ENCODE measurements at regions not wholly inside any gene's neighbourhood (a gene's known extent, or its start where the extent isn't known, plus 50 kb on each side); places are given as distances from the start of the nearest gene placed in this dataset.

DNA sequence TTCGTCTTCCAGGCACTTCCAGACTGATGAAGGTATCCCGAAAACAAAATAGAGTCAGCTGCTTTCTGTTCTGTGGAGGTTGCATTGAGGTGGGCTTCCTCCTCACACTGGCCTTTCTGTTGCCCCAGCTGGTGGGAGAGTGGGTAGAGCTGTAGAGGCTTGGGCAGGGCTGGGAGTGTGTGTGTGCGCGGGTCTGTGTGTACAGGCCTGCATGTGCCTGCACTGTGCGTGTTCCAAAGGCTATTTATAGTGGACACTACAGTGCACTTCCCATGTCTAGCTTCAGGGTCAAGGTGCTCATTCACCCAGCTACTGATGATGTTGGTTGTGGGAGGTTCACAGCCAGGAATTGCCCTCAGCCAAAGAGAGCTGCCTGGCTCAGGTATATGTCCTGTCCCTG, 260.1 kb upstream of the HABP2 start:
- TF ChIP-seq, protein P1, sequence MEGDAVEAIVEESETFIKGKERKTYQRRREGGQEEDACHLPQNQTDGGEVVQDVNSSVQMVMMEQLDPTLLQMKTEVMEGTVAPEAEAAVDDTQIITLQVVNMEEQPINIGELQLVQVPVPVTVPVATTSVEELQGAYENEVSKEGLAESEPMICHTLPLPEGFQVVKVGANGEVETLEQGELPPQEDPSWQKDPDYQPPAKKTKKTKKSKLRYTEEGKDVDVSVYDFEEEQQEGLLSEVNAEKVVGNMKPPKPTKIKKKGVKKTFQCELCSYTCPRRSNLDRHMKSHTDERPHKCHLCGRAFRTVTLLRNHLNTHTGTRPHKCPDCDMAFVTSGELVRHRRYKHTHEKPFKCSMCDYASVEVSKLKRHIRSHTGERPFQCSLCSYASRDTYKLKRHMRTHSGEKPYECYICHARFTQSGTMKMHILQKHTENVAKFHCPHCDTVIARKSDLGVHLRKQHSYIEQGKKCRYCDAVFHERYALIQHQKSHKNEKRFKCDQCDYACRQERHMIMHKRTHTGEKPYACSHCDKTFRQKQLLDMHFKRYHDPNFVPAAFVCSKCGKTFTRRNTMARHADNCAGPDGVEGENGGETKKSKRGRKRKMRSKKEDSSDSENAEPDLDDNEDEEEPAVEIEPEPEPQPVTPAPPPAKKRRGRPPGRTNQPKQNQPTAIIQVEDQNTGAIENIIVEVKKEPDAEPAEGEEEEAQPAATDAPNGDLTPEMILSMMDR (IDR thresholded peaks at IDR 0.05; ENCODE audit: low read depth, low read length, missing control alignments): no peak

DNA sequence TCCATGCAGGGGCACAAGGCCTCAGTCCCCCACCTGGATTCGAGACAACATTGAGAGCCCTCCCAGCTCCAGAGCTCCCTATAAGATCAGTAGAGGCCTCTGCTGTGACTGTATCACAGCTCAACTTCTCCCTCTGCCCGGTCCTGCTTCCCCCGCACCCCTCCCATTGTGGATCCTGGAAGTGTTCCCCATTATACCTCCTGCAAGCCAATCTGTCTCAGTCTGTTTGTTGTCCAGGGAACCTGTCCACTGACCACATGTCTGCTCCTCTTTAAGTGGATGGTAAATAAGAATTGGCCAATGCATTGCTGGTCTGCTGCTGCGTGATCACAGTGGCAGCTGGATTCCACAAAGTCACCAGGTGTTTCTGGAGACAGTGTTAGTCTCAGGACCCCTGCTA, 259.7 kb upstream of the HABP2 start:
- no peak for DNase-seq (ENCODE audit: low read depth)
- TF ChIP-seq, protein P1 (IDR thresholded peaks at IDR 0.05; ENCODE audit: low read depth, low read length, missing control alignments): no peak
- no peak overlapping the region for H3K4me3 ChIP-seq (ENCODE audit: low read depth, low read length)
- in situ Hi-C loops (cut with HindIII; ENCODE audit: low sequenced_read_pairs): no loop called here

More for the DNA sequence above, 260.1 kb upstream of the HABP2 start:
- in situ Hi-C loops (cut with HindIII; ENCODE audit: low sequenced_read_pairs): no loop called here
- DNase-seq (ENCODE audit: low read depth): no peak
- no peak overlapping the region for H3K4me3 ChIP-seq (ENCODE audit: low read depth, low read length)

DNA sequence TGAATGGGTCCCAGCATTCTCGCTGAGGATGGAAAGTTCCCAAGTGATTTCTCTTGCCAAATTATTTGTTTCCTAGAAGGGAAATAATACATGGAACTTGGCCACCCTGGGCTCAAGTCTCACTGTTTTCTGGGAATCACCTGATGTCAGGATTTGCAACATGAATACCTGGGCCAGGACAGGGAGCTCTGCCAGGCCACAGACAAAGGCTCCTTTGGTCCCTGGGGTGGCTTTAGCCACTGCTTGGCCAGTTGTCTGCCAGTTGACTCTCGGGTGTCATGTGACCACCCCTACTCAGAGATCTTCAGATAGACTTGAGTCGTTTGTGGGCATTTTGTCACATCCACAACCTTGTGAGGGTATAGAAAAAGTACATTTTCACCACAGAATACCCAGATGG, 258.0 kb upstream of the HABP2 start:
- TF ChIP-seq, protein P1 (IDR thresholded peaks at IDR 0.05; ENCODE audit: low read depth, low read length, missing control alignments): no peak
- DNase-seq (ENCODE audit: low read depth): no peak
- in situ Hi-C loops (cut with HindIII; ENCODE audit: low sequenced_read_pairs): no loop called here
- no peak overlapping the region for H3K4me3 ChIP-seq (ENCODE audit: low read depth, low read length)

DNA sequence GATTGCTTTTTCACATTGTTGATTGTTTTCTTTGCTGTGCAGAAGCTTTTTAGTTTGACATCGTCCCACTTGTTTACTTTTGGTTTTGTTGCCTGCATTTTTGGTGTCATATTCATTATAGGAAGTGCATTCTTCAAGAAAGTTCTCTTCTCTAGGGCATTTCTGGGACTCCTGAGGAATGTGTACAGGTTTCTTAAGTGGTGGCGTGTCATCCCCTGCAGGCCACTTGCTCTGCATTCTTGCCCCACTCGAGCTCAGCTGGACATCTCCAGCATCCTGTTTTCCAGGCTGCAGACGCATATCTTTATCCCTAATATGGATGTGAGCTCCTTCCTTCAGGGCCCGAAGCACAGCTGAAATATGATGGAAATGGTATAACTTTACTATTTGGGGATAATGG, 255.6 kb upstream of the HABP2 start:
- TF ChIP-seq, protein P1 (IDR thresholded peaks at IDR 0.05; ENCODE audit: low read depth, low read length, missing control alignments): peak; percentile 16
- no peak overlapping the region for H3K4me3 ChIP-seq (ENCODE audit: low read depth, low read length)
- no peak for DNase-seq (ENCODE audit: low read depth)
- in situ Hi-C loops (cut with HindIII; ENCODE audit: low sequenced_read_pairs): no loop called here

DNA sequence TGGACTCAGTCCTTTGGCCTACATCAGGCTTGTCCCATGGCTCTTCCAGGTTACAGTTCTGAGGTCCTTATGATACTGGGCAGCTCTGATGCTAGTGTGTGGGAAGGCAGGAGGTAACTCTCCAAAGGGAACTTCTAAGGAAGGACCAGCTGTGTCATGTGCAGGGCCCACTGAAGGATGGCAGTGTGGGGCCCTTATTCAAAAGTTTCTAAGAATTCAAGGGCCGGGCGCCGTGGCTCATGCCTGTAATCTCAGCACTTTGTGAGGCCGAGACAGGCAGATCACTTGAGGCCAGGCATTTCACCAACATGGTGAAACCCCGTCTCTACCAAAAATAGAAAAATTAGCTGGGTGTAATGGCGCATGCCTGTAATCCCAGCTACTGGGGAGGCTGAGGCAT, 254.2 kb upstream of the HABP2 start:
- H3K4me3 ChIP-seq (ENCODE audit: low read depth, low read length): no peak overlapping the region
- in situ Hi-C loops (cut with HindIII; ENCODE audit: low sequenced_read_pairs): no loop called here
- DNase-seq (ENCODE audit: low read depth): no peak
- TF ChIP-seq, protein P1 (IDR thresholded peaks at IDR 0.05; ENCODE audit: low read depth, low read length, missing control alignments): no peak

DNA sequence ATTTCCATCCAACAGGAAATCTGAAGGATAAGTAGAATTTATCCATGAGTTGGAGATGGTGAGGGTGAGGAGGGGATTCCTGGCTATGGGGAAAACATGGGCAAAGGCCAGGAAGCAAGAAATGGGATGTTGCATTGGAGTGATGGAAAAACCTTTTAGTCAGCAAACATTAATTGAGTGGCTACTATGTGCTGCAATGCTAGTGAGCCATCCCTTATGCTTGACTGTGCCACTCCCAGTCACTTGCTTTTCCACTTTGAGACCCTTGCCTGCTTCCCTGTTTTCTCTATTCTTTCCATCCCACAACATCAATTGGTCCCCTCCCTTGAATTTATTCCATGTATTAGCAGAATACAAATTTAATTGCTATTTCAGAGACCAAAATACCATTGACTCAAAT, 252.7 kb upstream of the HABP2 start:
- in situ Hi-C loops (cut with HindIII; ENCODE audit: low sequenced_read_pairs): no loop called here
- H3K4me3 ChIP-seq (ENCODE audit: low read depth, low read length): no peak overlapping the region
- TF ChIP-seq, protein P1 (IDR thresholded peaks at IDR 0.05; ENCODE audit: low read depth, low read length, missing control alignments): no peak
- no peak for DNase-seq (ENCODE audit: low read depth)

DNA sequence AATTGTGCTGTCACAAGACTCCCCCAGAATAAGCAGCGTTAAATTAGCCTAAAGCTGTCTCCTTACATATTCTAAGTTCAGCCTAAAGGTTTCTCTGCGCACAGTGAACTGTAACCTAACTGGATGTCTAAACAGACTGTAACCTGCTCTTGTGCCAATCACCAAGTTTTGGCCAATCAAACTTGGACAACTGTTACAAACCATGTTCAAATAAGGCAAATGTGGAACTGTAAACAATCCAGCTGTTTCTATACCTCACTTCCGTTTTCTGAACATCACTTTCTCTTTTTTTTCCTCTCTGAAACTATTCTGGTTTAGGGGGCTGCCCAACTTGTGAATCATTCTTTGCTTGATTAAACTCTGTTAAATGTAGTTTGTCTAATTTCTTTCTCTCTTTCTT, 252.2 kb upstream of the HABP2 start:
- in situ Hi-C loops (cut with HindIII; ENCODE audit: low sequenced_read_pairs): no loop called here
- DNase-seq (ENCODE audit: low read depth): no peak
- H3K4me3 ChIP-seq (ENCODE audit: low read depth, low read length): no peak overlapping the region
- TF ChIP-seq, protein P1 (IDR thresholded peaks at IDR 0.05; ENCODE audit: low read depth, low read length, missing control alignments): no peak

Data from astrocyte of the cerebellum (primary cell).